ENCODE measurements at regions not wholly inside any gene's neighbourhood (a gene's known extent, or its start where the extent isn't known, plus 50 kb on each side); places are given as distances from the start of the nearest gene placed in this dataset.

GRCh38 chr22:25369041-25369440 is 149.6 kb downstream of the CRYBB2 start:
- TF ChIP-seq POLR2A (IDR thresholded peaks at IDR 0.05) (no peak), CTCF (IDR thresholded peaks at IDR 0.05) (no peak)

Data from gastroesophageal sphincter (tissue), 3 donors.